Mucosa of gallbladder (tissue), 1 donor: ENCODE measurements at regions not wholly inside any gene's neighbourhood (a gene's known extent, or its start where the extent isn't known, plus 50 kb on each side); places are given as distances from the start of the nearest gene placed in this dataset.

ENCODE experiments used
- DNase-seq: peaks from one replicate; pipeline ENCODE4 v3.0.0-alpha.2; 2020; ENCODE audit warnings: low spot score
- donor health status: DM: no; HTN: no; CAD: no.

DNA sequence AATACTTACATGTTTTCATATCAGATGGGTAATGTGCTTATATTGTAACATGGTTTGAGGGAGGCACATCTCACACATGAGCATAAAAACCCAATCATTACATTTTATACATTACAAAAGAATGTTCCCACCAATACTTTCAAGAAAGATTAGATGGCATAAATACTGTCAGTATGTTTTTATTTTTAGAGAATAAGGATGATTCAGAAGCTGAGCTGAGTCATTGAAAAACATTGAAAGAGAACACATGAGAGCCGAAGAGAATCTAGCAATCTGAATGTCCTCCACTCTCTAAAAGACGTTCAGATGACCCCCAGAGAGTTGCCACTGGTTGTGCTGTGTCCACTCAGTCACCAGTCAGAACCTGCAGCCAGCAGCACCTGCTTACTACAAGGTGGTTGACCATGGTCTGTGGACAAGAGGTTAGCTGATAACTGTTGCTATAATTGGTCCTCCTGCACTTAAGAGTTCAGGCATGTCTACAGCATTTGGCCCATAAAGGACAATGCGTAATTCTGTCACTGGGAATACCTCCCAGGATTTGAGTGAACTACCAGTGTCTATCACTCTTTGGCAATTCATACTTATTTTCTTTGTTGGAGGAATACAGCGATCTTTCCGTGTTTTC lies 382.2 kb upstream of the IGFBP7 start:
- no peak for DNase-seq

DNA sequence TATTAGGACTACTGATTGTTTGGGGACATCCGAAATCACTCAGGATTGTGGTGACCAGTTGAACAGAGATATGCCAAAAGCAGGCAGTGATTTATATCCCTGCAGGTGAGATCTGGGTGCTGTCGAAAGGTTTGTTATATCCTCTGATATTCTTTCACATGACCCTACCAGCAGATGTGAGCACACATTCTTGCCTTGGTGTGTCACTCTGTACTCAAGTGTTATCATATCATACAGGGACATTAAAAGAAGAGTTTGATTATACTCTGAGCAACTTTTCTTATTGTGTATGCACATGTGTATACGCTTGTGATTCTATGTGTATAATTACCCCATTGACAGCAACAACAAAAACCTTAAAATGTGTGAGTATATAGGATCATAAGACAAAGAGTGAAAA lies 381.2 kb upstream of the IGFBP7 start:
- DNase-seq, result no peak

DNA sequence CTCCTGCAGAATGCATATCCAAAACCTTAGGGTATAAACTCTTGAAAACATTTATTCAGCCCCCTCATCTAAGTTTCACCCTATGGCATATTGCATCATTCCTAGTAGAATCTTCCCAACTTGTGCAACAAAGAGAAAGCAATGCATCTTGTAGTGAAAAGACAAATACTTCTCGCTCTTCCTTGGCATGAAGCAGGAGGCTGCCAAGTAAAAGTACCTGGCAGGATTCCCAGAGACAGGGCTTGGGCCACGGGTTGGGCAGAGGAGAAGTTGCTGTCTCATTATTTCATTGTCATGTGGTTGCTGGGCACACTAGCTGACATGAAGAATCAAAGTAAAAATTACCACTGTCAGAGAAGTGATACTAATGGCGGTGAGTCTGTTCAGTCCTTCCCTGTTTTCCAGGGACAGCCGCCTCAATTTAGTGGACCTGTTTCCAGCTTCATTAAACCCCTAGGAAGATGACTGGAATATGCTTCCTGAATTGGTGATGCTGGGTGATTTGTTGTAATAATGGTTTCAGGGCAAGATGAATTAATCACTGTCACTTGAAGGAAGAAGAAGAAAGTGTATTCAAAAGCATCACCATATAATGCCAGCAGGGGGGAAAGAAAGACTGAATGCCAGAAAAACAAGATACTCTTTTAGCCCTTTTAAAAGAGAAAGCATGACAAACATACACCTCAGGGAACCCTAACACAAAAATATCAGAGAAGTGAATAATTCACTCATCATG lies 380.5 kb upstream of the IGFBP7 start:
- DNase-seq, result peak; percentile 78

DNA sequence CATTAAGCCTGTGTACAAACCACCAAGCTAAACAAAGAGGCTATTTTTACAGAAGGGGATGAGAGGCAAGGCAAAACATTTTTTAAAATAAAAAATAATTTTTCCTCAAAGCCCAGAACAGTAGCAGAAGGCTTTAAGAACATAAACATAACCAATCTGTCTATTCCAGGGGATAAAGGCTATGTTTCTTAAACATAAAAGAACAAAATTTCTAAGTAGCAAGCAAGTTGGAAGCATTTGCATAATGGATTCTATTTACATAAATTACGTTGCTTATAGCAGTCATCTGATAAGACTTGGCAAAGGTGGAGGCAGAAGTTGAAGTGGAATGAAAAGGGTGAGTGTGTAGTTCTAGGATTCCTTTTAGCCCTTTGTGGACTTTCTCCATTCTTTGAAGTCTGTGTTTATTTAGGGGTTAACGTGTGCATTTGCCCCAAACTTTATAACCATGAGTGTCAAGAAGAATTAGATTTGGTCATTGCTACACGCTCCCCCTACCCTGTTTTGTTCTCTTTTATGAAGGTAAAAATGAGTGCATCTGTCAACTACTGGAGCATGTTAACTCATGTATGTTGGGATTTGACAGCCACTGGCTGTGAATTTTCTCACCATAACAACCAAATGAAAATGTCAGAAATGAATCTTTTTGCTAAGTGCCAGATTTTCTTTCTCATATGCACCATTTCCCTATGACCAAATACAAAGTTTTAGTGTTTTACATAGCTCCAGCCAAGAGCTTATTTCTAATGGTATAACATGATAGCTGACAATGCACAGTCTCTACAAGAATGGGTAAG lies 378.4 kb upstream of the IGFBP7 start:
- DNase-seq, result no peak

DNA sequence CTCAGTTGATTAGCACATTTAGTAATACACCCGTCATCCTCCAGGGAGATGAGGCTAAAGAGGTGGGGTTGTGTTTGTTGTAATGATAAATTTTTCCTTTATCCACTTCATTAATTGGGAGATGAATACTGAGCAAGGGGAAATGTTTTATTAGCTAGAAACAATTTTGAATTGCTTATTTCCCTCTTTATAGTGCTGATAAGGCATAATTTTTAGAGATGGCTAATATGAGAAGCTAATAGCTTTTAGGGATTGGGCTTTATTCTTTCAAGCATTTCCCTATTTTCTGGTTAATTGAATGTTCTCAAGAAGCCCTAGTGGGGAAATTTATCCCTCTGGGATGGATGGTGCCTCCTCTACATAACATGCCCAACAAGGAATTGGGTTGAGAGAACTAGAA lies 365.2 kb upstream of the IGFBP7 start:
- DNase-seq, result no peak

DNA sequence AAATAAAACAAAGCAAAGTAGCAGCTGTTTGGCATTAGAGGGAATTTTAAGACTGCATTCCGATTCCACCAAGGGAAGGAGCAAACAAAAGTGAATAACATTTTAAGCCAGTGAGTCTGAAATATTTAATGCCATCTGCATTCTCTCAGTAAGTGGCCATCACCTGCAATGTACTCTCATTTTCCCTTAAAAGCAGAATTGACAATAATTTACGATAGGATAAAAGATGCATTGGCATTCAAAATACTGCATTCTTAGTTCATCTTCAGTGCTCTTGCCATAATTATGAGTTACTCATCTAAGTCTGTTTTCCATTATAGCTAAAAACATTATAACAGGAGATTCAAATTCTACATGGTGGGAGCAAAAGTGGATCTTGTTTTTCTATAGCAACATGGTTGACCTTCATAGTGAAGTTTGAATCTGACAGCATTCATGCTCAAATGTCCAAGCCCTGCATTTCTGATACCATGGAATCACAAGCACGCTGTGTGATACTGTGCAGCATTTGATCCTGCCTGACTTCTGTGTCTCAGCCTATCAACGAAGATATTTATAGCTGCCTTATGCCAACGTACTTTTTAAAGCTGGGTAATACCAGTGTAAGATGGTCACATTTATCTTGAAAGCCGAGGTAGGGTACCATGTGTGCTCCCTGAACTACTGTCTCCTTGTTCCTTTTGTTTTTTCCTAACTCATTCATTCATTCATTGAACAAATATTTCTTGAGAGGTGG lies 355.3 kb upstream of the IGFBP7 start:
- no peak for DNase-seq

DNA sequence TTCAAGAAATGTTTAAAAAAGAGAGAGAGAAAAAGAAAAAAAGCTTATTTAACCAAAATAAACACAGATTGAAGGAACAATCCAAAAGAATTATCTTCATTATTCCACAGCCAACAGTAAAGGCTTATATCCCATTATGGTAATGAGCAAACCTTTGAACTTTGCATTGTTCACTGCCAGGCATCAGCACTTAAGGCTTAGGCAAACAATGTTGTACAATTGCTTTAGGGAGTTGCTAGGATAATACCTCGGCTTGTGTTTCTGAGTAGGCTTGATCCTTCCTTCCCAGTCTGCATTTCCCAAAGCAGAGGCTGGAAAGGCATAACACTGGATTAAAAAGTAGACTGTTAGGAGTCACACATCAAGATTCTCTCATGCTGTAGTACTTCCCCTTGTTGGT lies 352.7 kb upstream of the IGFBP7 start:
- peak; percentile 21 for DNase-seq

DNA sequence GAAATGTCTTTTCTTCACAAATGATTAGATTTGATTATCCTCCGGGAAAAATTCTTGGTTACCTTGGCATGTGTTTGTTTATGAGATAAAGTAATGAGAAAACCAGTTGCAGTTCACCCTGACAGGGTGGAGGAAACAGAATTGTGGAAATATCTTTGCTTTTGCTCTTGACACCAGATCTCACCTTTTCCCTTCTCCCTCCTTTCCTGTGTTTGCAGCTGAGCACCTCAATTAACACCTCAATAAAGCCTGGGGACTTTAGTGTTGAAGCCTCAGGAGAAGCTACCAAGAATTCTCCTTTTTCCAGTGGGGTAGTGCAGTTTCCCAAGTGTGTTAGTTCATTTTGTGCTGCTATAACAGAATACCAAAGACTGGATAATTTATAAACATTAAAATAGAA lies 350.8 kb upstream of the IGFBP7 start:
- DNase-seq, result no peak

DNA sequence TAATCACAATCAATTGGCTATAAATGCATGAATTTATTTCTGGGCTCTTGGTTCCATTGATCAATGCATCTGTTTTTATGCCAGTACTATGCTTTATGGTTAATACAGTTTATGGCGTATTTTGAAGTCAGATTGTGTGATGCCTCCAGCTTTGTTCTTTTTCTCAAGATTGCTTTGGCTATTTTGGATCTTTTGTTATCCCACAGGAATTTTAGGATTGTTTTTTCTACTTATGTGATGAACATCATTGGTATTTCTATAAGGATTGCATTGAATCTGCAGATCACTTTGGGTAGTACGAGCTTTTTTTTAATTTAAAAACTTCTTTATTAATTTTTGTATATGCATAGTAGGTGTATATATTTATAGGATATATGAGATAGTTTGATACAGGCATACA lies 338.7 kb upstream of the IGFBP7 start:
- DNase-seq, result no peak

DNA sequence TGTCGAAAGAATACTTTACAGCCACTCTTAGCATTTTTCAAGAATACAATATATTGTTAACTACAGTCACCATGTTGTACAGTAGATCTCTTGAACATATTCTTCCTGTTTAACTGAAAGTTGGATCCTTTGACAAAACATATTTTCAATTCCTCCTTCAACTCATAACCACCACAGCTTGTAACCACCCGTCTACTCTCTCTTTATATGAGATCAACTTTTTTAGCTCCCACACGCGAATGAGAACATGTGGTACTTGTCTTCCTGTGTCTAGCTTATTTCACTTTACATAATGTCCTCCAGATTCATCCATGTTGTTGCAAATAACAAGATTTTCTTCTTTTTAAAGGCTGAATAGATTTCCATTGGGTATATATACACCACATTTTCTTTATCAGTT lies 338.3 kb upstream of the IGFBP7 start:
- no peak for DNase-seq

DNA sequence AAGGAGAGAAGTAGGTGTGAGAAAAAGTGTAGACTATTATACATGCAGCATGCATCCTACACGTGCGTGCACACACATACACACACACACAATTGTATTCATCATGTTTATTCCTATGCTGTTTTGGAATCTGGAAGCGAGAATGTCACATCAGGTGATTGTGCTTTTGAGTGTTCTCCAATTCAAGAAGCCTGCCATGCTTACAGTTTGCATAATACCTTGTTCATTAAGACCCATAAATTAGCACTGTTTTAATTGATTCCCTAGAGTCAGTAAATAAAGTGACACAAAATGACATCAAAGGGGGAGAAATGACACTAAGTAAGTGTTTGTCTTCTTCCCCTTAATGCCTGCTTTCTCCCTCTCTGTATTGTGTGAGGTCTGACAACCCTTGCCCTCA lies 336.1 kb upstream of the IGFBP7 start:
- DNase-seq, result no peak

DNA sequence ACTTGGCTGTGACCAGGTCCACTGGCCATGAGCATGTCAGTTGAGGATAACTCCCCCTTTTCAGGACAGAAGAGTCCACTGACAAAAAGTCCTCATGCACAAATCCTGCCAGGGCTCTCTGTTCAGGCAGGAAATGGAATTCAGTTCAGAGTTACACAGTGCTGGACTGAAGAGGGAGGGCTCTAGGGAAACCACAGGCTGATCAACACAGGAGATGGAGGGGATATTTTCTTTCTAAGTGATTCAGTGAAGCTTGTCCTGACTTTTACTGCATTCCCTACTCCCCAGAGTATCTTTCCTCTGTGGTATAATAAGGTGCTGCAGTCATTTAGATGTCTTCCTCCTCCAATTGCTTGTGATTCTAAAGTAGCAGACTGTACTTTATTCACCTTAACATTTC lies 335.5 kb upstream of the IGFBP7 start:
- DNase-seq, result no peak

DNA sequence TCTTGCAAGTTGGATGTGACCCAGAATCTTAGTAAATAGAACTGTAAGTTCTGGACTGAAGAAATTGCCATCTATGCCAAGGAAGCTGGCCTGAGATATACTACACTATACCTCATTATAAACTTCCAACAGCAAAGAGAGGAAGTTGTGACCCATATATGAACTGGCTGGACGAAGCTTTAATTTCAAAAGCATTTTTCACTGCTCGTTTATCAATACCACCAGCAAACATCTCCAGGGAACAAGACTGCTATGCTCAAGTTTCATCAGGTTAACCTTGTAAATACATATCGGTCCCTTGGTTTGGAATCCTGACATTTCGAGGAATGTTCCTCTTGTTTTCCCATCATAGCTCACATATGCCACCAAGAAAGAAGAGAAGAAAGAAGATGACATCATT lies 334.5 kb upstream of the IGFBP7 start:
- no peak for DNase-seq

DNA sequence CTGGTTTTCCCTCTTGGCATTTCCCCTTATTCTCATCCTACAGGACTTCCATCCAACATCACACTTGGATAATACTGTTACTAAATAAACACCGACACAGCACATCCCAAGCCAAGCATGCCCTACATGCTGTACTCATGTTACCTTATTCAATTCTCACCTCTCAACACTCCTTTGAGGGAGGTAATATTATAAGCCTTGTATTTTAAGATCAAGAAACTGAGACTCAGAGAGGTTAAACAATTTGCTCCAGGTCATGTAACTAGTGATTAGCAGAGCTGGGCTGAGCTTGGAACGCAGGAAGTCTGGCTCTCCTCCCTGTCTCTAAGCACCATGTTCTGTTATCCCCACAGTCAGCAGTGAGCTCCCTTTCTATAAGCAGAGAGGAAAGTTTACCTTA lies 333.6 kb upstream of the IGFBP7 start:
- DNase-seq, result no peak

DNA sequence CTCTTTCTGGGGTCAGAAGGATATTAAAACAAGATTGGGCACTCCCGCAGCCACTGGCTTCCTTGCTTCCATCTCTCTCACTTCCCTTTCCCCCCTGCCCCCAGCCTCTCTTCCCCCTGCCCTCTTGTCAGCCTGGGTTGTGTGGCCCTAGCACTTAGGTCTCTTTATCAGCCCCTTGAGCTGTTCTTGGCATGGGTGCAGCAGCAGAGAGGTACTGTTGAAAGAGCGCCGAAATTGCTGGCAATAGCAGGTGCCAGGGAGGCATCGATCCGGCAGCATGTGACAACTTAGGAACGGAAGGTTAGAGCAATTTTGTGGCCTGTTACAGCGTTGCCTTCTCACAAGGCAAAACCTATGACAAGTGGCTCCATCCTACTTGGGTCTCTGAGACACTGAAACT lies 333.1 kb upstream of the IGFBP7 start:
- DNase-seq, result peak; percentile 90

DNA sequence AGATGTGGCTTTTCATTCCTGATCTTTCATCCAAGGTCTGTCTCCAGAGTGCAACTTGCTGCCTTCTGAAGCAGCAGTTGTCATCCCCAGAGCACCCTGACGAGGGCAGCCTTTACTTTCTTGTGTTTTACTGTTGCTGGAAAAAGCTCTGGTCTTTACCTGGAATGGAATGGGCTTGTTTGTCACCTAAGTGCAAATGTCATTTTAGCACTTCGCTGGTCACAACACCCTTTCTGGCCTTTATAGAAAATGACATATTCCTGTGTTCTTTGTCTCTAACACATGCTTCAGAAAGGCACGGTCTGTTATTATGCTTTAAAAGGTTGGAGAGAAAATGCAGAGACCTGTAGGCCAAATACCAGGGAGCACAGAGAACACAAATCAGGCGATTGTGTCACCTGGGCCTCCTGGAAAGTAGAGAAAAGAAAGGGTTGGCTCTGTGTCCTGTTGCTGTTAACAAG lies 332.7 kb upstream of the IGFBP7 start:
- DNase-seq, result peak; percentile 65

DNA sequence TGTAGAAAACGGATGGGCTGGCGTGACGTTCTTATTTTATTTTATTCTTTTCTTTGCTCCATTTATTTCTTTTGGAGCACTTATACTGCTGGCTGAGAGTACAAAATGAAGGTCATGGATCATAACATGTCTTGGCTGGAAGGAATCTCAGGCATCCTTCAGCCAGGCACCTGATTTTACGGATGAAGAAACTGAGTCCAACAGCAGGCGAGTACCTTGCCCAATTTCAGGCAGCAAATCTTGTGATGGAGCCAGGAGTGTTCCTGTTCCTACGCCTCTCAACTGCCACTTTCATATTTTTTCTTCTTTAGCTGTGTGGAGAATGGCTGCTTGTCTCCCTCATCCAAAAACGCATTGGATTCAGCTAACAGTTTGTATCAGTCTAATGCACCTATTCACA lies 332.1 kb upstream of the IGFBP7 start:
- DNase-seq, result no peak

DNA sequence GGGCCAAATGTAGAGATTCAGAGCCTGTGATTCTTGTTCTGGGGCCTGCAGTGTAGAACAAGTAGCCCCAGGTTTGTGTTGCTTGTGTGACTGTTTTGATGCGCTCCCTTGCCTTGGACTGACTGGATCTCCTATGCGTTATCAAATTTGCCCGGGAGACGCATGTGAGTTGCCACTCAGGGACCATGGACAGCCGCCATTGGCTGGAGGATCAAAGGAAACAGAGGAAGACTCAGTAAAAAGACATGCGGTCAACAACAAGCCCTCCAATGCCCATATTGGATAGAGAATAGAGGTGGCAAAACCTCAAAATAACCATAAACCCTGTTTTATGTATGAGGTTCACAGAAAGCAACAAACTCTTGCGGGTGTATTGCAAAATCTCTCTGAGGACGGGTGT lies 327.5 kb upstream of the IGFBP7 start:
- DNase-seq, result no peak

DNA sequence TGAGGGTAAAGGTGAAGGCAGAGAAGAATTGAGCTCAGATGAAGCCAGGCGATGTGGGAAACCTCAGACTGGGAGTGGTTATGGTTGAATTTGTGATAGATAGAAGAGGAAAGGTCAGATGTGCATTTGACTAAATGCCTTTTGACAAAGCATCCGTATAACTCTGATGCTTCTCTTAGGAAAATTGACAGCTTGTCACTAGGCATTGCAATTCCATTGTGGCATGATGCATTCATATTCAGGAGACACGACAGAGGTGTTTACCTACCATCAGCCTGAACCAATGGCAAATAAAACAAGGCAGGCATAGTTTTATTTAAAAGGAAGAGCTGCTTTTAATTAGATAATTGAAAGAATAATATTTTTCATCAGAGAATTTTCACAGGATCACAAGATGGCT lies 325.1 kb upstream of the IGFBP7 start:
- DNase-seq, result no peak

DNA sequence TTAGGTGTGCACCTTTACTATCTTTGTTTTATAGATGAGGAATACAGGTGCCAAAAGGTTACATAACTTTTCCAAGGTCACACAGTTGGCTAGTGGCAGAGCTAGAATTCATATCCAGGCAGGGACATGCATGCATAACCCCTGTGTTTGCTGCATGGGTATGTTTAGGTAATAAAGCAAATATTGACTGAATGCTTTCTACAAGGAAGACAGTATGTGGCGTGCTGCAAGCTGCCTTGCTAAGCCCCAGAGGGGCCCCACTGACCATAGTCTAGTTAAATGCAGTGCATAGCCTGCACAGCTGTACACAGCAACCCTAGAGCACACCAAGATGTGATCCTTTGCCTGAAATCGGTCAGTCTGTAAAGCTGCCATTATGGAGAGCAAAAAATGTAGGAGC lies 320.5 kb upstream of the IGFBP7 start:
- no peak for DNase-seq

DNA sequence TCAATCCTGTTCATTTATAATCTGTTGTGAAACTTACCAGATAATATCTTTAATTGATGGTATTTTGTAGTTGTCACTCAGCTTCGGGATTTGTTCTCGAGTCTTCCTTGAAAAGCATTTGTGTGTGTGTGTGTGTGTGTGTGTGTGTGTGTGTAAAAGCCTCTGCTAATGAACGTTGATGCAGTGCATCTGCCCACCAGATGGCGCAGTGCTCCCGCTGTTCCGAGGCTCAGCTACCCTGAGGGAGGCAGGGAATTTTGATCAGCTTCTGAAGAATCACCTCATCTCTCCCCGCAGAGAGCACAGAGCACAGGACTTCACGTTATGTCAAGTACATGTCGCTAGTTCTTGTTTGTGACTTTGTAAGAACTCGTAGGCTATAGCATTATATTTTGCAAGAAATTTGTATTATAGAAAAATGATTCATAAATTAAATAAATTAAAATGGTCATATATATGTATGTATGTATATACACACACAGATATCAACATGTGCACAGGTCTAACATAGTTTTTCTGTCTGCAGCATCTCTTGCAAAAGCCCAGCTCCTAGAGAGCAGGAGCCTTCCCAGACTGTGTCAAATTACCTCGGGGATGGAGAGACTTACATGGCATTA lies 316.7 kb upstream of the IGFBP7 start:
- peak; percentile 75 for DNase-seq

DNA sequence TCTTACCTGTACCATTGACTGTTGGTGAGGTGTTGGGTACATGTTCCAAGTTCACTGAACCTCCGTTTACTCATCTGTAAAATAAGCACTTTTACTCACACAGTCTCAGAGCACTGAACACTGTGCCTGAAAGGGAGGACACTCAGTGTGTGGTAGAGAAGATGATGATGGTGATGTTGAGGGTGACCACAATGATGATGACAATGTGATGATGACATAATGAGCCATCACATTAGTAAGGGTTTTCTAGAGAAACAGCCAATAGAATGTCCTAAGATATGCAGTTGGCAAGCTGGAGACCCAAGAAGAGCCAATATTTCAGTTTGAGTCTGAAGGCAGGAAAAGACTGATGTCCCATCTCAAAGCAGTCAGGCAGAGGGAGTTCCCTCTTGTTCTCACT lies 315.4 kb upstream of the IGFBP7 start:
- no peak for DNase-seq
